ENCODE measurements at regions not wholly inside any gene's neighbourhood (a gene's known extent, or its start where the extent isn't known, plus 50 kb on each side); places are given as distances from the start of the nearest gene placed in this dataset.

DNA sequence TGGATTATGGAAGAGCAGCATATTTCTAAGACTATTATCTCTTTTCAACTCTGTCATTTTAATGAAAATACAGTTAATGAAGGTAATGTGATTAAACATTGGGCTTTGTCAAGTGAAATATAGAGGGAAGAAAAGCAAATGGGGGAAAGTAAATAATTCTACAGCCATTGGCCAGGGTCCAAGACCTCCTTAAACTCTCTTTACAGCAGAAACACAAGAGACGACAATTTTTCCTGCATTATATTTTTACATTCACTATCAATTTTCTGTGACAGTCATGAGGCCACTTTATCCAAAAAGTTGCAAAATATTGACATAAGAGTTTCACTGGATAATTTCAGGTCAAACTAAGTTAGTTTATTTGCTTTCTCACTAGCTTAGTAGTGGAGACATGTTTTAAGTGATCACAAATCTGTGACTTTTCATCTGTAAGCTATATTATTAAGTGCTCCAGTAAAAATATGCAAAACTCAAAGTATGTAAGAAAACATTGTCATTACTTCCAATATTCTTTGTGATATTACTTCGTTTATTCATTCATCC is 385.9 kb upstream of the DPH6 start:
- TF ChIP-seq, protein P1, sequence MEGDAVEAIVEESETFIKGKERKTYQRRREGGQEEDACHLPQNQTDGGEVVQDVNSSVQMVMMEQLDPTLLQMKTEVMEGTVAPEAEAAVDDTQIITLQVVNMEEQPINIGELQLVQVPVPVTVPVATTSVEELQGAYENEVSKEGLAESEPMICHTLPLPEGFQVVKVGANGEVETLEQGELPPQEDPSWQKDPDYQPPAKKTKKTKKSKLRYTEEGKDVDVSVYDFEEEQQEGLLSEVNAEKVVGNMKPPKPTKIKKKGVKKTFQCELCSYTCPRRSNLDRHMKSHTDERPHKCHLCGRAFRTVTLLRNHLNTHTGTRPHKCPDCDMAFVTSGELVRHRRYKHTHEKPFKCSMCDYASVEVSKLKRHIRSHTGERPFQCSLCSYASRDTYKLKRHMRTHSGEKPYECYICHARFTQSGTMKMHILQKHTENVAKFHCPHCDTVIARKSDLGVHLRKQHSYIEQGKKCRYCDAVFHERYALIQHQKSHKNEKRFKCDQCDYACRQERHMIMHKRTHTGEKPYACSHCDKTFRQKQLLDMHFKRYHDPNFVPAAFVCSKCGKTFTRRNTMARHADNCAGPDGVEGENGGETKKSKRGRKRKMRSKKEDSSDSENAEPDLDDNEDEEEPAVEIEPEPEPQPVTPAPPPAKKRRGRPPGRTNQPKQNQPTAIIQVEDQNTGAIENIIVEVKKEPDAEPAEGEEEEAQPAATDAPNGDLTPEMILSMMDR (IDR thresholded peaks at IDR 0.05): no peak
- TF ChIP-seq POLR2A (IDR thresholded peaks at IDR 0.05): no peak
